Germinal center (tissue), 1 donor: ENCODE measurements at regions not wholly inside any gene's neighbourhood (a gene's known extent, or its start where the extent isn't known, plus 50 kb on each side); places are given as distances from the start of the nearest gene placed in this dataset.
A peak's percentile ranks its signal among the peaks of the same experiment; 100 is the strongest.

Experiments
- DNase-seq: peaks from one replicate; pipeline ENCODE4 v3.0.0; 2012; ENCODE audit warnings: mixed read lengths, low spot score

- DNase-seq = no peak
These were observed 271.8 kb downstream of the MTX2 start for GRCh38 chr2:176540995-176541394.

DNA sequence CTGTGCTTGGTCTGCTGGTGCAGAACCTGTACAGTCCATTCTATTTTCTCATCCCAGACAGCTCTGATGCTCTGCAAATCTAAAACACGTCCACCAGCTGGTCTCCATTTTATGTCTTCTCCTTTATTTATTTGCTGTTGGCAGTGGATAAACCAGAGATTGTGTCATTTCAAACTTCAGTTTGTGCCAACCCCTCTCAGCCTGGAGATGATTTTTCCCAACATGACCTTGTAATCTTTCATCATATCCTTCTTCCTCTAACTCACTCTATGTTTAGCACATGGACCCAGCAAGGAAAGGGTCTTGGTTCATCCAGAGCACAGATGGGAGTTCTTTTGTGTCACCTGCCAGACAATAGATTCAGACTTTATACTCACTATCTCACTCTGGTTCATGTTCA lies 273.2 kb downstream of the MTX2 start:
- DNase-seq = no peak

DNA sequence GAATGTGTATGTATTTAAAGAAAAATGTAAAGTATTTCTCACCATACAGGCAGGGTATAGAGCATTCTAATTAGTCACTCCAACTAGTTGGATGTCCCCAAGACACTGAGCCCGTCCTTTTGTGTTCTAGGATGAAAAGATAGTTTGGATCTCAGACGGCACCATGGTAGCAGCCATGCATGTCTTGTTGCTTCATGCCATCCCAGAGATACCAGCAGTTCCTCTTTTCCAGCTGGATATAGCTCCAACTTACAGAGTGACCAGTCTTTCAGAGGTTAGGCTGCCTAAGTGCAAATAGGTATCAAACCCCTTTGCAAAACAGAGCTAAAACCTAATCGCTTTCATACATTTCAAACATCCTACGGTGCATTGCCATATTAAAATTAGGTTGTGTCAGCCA lies 275.3 kb downstream of the MTX2 start:
- DNase-seq = no peak

DNA sequence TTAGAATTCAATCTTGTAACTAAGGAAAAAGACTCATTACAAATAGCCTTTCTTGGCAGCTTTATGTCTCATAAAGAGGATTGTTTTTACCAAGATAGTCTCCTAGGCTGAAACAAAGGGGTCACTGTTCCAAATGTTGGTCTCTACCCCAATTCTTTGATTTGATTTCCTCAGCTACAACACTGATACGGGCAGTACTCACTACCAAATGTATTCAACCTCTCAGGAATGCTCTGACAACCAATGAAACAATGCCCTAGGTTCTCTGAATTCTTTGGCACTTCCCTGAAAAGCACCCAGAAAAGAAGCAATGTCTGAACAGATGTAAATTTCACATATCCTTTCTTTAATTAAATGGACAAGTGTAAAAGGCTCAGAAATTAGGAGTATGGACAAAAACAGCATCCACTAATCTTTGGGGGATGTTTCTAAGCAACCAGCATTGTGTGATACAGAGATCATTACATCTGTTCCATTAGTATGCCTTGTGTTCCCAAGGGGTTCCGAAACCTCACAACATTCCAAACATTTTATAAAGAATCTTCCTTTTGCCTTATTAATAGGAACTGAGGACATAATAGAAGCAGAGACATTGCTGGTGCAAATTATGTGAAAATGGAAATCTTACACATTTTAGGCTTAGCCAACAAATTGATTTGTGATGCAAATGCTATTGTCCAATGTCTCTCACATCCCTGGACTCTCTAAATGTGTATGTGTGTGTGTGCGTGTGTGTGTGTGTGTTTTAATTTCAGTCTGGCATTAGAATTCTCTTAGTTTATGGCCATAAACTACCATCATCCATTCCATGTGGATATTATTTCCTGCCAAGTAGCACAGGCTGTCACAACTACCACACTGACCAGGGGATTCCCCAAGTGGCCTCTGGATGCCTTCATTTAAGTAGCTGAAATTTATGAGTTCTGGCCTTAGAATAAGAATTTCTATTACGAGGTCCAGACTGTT lies 276.0 kb downstream of the MTX2 start:
- DNase-seq = no peak

DNA sequence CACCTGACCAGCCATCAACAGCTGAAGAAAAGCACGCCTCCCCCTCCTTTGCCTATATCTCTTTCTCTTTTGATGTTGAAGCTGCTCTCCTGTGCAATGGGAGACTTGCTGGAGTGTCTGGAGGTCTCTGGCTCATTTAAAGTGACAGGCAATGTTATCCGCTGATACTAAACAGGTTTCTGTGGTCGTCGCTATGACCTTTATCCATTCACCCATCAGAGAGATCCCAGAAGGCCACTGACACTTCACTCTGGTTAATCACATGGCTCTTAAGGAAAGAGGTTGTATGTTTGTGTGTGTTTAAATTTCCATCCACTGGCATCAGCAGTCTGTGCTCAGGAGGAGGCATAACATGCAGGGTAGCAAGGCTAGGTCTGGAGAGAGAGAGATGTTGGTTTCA lies 277.3 kb downstream of the MTX2 start:
- DNase-seq = no peak

- no peak for DNase-seq
These were observed 283.4 kb downstream of the MTX2 start for GRCh38 chr2:176552501-176553135.

- peak; percentile 8 for DNase-seq
These were observed 284.5 kb downstream of the MTX2 start for GRCh38 chr2:176553685-176554100.

DNA sequence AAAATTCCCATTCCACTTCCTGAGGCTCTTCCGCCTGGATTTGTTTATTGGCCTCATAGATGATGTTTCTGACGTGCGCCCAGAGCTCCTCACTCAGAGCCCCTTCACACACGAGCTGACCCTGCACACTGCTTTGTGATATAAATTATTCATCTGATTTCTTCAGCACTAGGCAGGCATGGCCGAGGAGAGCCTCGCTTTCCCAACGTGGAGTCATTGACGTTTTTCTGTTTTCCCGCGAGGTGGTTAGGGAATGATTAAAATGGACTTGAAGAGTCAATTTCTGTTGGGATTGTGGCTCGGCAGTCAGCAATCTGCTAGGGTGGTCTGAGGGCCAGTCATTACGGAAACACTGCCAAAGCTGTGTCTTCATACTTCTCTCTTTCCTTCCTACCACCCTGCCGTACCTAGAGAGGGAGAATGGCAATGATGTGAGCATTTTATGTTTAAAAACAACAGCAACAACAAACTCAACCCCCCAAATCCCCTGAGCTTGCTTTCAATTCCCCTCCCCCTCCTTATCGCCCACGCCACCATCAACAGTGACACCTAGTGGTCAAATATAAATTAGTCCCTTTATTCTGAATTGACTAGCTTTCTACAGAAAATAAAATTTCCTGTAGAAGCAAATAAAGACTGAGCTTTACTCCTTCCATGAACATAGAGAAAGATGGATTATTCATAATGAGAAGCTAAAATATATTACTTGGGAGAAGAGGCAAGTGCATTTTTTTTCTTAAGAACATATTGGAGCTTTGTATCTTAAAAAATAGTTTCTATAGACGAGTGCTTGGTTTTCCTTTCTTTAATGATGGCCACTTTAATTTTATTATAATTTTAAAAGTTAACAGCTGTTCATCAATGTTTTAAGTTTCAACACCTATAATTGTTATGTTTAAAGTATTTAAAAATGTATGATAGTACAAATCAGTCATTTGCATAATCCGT lies 285.1 kb downstream of the MTX2 start:
- peak; percentile 61 for DNase-seq

DNA sequence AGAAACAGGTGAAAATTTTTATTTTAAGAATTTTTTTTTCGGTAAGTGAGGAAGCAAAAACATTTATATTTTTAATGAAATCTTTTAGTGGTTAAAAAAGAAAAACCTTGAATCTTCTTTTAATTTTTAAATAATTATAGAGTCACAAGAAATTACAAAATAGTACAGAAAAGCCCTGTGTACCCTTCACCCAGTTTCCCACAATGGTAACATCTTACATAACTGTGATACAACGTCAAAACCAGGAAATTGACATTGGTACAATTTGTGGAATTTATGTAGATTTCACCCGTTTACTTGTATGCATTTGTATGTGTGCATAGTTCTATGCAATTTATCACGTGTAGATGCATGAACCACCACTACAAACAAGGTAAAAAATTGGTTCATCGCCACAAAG lies 285.9 kb downstream of the MTX2 start:
- DNase-seq = no peak

- no peak for DNase-seq
These were observed 286.5 kb downstream of the MTX2 start for GRCh38 chr2:176555781-176556180.

DNA sequence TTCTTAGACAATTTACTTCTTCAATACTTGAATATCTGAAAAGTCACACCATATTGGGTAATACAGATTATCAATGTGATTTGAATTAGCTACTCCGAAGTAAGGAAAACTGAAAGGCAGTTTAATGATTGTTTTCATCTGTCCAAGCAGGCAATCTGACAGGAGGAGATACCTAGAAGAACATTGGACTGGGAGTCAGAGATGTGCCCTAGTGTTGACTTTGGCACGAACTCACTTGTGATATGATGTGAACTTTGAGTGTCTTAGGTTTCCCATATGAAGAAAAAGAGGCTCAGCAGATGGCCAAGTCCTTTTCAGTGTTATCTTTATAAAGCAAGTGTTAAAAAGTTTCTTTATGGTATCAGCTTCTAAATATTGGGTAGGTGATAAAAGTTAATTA lies 287.1 kb downstream of the MTX2 start:
- DNase-seq = no peak

DNA sequence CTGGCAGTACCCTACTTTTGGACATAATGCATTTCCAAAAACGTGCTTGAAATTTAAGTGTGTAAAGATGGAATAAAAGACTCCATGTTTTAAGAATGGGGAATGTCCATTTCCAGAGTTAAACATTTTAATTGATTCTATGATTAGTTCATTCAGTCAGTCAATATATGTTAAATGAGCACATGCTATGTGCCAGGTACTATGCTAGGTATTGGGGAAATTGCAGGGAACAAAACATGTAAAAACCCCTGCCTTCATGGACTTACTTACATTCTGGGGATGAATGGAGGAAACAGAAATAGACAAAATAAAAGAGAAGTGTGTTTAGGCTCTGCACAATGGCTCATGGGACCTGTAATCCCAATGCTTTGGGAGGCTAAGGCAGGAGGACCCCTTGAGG lies 288.6 kb downstream of the MTX2 start:
- no peak for DNase-seq

- DNase-seq = no peak
These were observed 289.4 kb downstream of the MTX2 start for GRCh38 chr2:176558574-176559140.

DNA sequence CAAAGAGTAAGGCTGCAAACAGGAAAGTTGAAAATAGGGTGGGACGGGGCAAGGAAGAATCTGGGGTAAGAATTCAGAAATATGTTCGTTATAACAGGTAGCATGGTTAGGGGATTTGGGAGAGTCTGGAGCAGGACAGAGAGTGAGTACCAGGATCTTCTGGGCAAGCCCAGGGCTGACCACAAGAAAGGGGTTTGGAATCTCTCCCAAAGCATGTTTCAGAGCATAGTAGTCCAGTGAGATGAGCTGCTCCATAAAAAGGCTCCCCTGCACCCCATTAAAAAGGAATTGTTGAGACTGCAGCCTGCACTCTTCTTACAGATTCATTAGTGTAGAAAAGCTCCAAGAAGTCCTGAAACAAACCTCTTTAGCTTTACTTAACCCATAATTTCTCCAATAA lies 291.1 kb downstream of the MTX2 start:
- no peak for DNase-seq

DNA sequence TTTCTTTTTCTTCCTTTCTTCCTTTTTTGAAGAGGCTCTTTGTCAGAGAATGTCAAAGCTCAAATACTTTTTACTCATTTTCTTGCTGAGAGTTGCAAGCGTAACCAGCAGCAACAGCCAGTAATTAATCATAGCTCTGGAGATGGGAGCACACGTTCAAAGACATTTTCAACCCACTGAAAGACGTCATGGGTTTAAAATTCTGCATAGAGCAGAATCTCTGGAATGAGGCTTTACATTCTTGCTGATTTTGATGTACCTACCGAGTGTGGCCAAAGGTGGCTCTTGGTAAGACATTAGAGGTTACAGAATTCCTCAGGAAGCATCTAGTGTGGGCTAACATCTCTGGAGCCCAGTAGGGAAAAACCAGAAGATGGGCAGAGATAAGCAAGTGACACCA lies 292.5 kb downstream of the MTX2 start:
- DNase-seq = no peak

DNA sequence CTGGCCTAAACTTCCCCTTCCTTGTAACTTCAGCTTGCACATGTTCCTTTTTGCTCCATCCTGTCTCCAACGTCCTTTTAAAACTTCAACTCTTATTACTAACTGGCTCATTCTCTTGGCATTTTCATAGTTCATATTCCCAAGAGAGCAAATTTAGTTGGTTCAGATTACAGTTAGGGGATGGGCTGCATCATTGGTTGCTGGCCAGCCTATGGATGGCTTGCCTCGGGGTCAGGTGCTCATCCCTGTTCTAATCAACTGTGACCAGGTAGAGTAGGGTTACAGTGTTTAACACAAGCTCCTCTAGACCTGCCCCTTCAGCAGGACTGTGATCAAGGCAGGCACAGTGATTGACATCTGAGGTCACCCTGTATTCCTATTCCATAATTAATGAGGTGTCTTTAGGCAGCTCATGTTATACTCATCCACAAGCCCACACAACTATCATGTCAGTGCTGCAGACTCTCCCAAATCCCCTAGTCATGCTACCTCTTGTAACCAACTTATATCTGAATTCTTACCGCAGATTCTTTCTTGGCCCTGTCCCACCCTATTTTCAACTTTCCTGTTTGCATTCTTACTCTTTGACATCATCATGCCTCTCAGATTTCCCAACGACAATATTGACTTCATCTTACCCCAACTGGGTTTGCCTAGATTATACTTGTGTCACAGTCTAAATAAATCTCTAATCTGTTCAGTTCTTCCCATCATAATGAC lies 293.3 kb downstream of the MTX2 start:
- no peak for DNase-seq

DNA sequence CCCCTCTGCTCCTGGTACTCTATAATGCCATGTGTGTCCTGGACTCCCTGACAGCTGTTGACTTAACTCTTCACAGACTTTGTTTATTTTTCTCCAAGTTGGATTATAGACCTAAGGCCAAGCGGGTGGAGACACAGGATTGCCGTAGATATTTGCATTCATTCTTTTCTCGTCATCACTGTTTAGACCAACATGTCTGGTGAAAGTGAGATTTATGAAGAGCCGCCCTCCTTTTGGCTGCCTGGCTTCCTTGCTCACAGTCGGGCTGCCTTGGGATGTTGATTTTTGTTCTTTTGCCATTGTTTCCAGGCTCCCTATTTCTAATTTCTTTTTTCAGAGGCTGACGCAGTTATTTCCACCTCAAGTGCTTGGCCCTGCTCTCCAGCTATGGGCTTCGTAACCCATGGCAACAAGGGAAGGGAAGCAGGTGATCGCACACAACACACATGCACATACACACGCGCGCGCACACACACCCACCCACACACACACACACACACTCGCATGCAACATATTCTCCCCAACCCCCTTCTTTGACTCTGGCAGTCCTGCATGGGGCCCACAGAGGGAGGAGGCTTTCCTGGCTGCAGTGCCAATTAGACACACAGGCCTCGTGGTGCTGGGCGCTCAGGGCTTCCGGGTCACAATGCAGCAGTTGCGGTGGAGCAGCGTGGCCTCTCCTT lies 296.5 kb downstream of the MTX2 start:
- no peak for DNase-seq

GRCh38 chr2:176566496-176566895 lies 297.3 kb downstream of the MTX2 start:
- no peak for DNase-seq

- no peak for DNase-seq
These were observed 297.7 kb downstream of the MTX2 start for GRCh38 chr2:176566961-176567360.

DNA sequence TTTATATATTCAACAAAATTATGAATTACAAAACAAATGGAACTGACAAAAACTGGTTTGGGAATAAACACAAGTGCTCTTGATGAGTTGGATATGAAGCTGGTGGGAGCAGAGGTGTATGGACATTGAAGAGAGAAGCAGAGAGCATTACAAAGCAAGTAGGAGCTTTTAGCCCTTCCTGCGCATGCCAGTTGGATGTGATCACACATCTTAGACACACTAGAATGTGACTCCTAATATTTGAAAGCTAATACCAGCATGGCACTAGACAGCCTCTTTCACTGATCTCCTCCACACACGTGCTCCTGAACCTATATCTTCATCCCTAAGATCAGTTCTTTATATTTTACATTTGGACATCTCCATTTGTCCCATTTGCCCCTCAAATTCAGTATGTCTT lies 298.1 kb downstream of the MTX2 start:
- no peak for DNase-seq

GRCh38 chr2:176569574-176569973 lies 300.3 kb downstream of the MTX2 start:
- DNase-seq = no peak
